Myocyte (in vitro differentiated cells): ENCODE measurements at regions not wholly inside any gene's neighbourhood (a gene's known extent, or its start where the extent isn't known, plus 50 kb on each side); places are given as distances from the start of the nearest gene placed in this dataset.

ENCODE experiments used
- DNase-seq: peaks from one replicate; pipeline ENCODE4 v3.0.0-alpha.2; 2012; ENCODE audit warnings: low read depth

DNA sequence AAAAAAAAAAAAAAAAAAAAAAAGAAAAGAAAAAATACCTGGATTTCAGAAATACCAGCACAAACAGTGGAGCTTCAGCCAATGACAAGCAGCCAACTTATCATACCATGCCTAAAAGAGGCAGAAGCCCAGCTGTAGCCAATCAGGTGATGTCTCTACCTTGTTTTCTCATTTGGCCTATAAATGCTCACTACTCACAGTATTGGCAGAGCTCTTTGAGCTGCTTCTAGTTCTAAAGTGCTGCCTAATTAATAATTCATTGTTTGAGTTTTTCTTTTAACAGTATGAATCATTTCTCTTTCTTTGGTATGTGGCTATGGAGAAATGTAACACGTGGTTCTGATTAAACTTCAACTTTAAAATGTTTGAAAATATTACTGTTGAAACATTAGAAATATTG is 188.8 kb upstream of the TECRL start:
- no peak for DNase-seq

DNA sequence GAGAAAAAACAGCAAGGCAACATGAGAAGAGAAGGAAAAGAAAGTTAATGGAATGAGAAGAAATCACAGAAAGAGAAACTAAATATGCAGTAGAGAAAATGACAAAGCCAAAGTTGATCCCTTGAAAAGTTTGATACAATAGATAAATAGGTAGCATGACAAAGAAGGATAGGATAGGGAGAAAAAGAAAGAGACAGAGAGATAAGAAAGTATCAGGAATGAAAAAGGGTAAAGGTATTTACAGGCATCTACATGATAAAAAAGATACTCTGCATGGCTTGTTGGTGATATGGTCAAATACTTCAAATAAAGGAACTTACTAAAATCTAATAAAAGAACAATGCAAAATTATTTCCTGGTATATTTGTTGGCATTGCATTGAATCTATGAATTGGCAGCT is 185.5 kb upstream of the TECRL start:
- DNase-seq, result no peak

DNA sequence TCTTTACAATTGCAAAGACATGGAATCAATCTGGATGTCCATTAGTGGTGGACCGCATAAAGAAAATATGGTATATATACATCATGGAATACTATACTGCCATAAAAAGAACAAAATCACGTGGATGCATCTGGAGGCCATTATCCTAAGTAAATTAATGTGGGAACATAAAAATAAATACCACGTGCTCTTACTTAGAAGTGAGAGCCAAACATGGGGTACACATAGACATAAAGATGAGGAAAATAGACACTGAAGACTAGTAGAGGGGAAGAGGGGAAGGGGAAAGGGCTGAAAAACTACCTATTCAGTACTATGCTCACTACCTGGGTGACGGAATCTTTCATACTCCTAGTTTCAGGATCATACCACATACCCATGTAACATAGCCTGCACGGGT is 179.3 kb upstream of the TECRL start:
- DNase-seq, result no peak

DNA sequence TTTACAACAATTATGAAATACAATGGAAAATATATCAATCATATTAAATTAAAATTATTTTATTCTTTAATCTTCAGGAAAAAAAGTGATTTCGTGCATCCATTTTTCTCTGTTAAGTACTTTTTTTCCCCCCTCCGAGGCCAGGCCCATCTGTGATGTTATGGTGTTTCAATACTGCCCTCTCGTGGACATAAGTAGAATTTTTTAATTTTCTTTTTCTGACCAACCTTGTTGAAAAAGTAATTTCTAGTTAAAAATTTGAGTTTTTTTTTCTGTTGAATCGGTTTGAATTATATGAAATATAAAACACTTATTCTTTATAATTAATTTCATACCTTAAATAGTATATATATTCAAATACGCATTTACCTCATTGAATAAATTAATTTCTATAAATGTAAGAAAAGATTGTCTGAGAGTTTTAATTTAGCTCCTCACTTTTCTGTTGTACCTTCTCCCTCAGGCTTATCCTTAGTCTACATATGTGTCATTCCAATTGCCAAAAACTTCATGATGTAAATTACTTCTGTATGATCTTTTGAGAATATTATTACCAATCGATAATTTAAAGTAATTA is 175.8 kb upstream of the TECRL start:
- peak; percentile 21 for DNase-seq

DNA sequence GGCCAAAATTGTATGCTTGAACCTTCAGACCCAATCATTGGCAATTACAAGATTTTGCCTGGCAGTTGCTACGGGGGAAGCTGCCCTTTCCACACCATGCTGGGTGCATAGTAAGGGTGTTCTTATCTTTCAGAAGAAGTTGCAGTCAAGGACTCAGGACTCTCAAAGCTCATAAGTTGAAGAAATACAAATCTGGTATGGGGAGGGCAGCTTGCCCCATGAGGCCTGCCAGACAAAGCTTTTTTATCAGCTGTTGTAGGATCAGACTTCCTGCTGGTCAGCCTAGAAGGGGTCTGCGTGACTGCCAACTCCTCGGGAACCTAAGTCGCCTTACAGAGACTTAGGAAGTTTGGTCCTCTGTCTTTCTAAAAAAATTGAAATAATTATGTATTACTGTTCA is 174.9 kb upstream of the TECRL start:
- no peak for DNase-seq

DNA sequence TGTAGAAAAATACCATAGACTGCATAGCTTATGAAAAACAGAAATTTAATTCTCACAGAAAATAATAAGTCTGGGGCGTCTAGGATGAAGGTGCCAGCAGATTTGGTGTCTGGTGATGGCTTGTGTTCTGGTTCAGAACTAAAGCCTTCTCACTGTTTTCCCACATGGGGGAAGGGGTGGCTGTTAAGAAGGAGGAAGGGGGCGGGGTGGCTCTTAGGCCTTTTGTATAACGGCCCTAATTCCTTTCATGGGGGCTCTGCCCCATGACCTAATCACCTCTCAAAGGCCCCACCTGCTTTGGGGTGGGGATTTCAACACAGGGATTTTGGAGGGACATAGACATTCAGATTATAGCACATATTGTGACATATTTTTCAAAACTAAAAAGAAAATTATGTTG is 173.2 kb upstream of the TECRL start:
- DNase-seq, result no peak

DNA sequence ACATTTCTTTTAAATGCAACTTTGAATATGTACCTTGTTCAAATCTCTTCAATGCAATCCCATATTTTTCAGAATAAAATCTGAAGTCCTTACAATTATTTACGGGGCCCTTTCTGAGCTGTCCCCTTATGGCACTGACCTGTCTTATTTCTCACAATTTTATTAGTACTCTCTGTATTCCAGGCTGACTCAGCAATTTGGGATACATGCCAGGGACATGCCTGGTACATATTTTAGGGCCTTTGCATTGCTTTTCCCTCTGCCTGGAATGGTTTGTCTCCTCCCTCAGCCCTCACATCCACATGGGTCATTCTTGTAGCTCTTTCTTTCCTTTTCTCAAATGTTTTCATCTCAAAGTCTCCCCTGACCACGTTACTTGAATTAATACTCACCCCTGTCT is 172.2 kb upstream of the TECRL start:
- DNase-seq, result no peak

DNA sequence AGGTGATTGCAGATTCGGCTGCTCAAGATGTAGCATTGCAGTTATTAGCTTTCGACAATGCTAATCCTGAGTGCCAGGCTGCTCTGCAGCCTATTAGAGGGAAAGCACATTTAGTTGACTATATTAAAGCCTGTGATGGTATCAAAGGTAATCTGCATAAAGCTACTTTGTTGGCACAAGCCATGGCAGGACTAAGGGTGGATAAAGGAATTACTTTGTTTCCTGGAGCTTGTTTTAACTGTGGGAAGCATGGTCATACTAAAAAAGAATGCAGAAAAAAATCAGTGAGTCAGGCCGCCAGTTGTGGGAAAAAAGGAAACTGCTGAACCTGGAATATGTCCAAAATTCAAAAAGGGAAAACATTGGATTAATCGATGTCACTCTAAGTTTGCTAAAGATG is 154.9 kb upstream of the TECRL start:
- no peak for DNase-seq

DNA sequence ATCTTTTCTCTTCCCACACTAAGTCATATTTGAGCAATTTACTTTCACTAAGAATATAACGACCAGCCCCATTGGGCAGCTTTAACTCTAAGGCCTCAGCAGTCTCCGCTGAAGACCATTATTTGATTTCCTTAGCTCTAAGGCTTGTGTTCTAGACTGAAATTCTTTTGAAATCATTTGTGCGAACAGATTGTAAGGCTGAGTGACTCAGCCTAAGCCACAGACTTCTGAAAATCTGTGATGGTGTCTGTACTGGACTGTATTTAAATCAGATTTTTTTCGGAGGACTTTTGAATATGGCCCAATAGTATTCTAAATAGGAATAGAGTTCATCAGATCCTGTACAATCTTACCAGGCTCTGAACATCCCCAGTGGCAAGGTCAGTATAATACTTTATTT is 150.3 kb upstream of the TECRL start:
- DNase-seq, result no peak

DNA sequence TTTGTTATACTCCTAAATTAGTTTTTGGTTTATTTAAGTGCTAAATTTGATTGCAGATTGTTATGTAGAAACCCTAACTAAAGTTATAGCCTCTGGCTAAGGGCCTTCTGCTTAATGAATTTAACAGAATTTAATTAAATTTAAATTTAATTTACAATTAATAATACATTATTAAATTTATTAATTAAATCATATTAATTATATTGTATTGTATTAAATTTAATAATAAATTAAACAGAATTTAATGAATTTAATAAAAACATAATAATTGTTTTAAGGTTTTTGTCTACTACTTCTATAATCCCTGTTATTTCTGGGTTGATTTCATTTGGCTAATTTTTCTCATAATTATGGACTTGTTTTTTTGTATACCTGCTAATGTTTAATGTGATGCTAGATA is 141.9 kb upstream of the TECRL start:
- no peak for DNase-seq

DNA sequence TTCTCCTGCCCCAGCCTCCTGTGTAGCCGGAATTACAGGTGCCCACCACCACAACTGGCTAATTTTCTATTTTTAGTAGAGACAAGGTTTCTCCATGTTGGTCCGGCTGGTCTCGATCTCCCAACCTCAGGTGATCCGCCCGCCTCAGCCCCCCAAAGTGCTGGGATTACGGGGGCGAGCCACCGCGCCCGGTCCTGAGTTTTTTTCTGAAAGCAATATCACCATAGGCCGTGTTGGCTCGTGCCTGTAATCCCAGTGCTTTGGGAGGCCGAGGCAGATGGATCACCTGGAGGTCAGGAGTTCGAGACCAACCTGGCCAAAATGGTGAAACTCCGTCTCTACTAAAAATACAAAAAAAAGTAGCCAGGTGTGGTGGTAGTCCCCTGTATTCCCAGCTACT is 136.3 kb upstream of the TECRL start:
- DNase-seq, result no peak

DNA sequence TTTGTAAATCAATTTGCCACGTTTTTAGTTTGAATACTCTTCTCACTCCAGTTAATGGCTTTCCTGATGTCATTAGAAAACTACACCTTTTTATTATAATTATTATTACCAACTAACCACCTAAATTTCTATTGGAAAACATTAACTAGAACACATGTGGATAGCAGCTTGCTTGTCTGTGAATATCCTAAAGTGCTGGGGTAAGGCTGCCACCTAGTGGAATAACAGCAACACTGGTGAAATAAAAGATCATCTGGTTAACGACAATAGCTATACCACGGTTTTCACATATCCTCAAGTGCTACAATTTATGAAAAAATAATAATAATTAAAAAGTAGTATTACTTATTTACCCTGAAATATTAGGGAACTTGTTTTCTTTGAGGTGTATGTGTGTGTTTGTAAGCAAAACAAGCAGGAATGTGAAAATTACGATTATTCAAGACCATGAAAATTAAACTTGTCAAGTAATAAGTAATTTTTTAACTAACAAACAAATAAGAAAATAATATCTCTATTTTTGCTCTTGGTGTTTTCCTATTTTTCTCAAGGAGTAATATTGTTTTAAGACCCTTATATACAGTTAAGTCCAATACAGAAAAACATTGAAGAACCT is 130.1 kb upstream of the TECRL start:
- DNase-seq, result peak; percentile 58

DNA sequence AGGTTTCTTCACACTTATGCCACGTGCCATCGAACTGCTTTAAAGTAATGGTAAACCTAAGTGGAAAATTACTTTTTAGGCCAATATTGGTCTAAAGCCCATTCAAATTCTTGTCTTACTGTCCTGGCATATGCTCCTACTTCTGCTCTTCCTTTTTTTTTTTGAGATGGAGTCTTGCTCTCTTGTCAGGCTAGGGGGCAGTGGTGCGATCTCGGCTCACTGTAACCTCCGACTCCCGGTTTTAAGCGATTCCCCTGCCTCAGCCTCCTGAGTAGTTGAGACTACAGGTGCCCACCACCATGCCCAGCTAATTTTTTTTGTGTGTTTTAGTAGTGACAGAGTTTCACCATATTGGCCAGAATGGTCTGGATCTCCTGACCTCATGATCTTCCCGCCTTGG is 129.0 kb upstream of the TECRL start:
- no peak for DNase-seq

DNA sequence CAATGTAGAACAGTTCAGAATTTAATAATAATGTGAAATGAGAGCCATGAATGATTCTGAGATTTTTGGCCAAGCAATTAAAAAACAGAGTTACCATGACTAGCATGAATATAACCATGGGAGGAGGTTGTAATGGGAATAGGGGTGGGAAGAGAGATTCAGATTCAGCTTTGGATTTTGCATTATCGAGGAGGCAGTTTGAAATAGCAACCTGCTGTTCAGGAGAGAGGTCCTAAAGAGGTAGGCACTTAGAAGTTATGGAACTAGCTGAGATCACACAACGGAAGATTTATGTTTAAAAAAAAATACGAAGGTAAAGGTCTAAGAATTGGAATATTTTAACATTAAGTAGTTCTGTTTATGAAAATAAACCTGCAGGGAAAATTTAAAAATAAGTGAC is 124.4 kb upstream of the TECRL start:
- no peak for DNase-seq

DNA sequence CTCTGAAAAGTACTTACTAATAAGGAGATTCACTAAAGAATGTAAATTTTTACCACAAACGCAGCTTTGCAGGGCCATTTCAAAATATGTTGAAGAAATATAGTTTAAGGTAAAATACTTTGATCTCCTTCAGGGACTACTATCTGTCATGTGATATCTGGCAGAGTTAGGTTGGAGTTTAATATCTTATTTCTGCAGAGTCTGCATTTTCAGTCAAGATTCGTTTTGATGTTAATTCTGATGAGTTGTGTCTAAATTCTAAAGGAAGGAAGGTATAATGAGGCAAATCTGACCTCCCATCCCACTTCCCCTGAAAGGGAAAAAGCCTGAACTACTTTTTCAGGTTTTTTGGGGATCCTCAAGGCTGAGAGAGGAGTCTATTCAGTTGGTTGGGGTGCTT is 123.9 kb upstream of the TECRL start:
- DNase-seq, result no peak

DNA sequence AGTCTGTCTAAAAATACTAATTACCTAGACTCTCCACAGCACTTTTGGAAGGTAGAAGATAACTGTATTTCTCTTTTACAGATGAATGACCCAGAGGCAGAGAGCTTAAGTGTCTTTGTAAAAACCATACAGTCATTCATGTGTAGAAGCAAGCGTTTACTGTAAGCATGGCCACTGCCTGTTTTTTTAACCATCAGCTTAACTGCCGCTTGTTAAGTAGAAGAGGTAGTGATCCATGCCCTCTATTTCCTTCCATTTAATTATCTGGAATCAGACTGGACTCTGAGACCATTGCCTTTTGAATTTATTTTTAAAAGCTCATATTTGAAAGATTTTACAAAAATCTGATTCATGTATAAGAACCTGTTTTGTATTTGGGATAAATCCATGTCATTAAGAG is 111.2 kb upstream of the TECRL start:
- DNase-seq, result no peak

DNA sequence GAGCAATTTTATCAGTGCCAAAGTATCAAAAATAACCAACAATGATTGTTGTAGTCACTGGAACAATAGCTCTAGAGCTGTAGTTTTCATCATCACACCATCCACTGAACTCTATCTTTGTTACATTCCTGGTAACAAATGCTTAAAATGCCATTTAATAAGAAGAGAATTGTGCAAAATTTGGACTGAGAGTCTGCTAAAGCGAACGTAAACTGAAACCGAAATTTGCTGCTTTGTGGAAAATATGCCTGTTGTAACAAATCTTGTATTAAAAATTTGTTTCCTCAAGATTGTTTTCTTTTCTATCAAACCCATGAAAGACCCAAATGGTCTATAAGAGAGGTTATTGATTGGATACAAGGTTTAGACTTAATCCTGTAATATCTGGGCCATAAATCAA is 109.3 kb upstream of the TECRL start:
- DNase-seq, result no peak

DNA sequence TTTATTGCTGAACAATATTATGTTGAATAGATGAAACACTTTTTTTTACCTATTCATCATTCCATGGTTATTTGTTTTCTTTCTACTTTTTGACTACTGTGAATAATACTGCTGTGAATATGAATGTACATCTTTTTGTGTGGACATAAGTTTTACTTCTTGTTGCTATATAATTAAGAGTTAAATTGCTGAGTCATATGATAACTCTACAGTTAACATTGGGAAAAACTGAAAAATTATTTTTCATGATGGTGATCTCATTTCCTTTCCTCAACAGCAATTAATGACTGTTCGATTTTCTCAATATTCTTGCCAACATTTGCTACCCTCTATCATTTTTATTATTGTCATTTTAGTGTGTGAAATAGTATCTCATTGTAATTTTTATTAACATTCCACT is 106.9 kb upstream of the TECRL start:
- DNase-seq, result no peak

DNA sequence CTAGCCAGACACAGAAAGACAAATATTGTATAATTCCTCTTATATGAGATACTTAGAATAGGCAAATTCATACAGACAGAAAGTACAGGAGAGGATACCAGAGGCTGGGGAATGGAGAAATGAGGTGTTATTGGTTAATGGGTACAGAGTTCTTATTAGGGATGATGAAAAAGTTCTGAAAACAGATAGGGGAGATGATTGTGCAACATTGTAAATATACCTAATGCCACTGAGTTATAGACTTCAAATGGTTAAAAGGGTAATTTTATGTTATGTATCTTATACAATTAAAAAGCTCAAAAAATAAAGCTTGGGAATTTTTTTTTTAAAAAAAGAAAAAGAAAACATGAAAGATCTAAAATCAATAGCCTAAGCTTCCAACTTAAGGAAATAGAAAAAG is 98.8 kb upstream of the TECRL start:
- DNase-seq, result no peak

DNA sequence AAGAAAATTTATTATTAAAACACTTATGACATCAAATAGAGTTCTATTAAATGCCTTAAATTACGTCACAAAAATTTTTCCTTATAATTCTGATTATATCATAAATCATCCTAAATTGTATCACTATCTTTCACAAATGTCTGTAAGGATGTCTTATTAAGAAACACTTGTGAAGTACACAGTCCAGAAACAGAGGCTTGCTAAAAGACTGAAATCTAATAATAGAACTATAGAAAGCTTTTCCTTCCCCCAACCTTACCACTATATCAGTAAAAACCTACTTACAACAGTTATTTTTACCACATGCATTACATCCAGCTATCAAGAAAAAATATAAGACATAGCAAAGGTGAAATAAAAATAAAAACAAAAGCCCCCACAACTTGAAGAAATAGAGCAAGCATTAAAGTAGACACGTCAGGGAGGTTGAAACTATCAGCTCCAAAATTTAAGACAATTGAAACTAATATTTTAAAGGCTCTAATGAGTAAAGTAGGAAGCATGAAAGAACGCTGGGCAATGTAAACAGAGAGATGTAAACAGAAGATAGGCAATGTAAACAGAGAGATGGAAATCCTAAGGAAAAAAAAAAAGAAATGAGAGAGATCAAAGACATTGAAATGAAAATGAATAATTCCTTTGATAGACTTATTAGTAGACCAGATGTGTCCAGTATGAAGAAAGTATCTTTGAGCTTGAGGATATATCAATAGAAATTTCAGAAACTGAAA is 94.9 kb upstream of the TECRL start:
- no peak for DNase-seq

DNA sequence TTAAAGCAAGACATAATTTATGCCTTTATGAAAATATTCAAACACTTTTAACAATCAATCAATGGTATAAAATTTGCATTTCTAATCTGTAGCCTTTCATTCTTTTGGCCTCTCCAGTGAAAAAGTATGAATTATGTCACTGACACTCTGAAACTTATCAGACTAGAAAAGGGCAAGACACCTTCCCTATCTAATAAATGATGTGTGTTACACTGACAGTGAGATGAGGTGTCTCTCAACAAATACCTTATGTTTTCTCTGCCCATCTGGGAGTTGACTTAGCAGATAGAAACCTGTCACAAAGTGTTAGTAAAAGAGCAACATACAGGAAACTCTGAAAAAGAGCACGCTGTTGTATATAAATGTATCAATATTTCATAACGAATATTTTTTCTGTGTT is 94.2 kb upstream of the TECRL start:
- DNase-seq, result no peak

DNA sequence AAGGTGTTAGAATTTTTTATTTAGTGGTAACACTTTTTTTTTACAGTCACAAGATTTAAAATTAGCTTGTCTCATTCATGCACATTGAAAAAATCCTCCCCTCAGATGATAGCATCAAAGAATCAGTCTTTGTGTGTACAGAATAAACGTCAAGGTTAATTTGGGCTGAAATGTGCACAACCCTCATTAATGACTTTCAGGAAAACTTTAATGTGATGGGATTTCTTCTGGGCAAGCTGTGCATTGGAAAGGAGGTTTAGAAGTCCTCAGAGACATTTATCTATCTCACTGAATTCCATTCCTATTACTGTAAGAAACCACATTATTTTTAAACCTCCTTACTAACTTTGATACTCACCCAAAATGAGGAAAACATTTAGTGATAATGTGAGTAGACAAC is 88.2 kb upstream of the TECRL start:
- DNase-seq, result no peak

DNA sequence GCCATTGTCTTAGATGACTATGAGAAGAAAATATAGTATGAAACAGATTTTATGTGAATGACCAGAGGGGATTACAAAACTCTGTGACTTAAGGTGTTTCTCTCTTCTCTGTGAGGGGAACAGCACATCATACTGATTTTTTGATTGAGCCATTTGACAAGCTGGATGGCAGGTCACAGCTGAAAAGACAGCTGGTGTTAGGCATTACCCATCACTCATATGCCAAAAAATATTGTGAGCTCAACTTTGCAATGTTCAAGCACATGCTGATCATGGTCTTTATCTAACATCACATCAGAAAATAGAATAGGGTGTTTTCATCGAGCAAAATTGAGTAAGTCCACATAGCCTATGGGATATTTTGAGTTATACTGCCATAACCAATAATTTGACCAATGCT is 86.7 kb upstream of the TECRL start:
- peak; percentile 19 for DNase-seq
